GM13976 (cell line): ENCODE measurements at regions not wholly inside any gene's neighbourhood (a gene's known extent, or its start where the extent isn't known, plus 50 kb on each side); places are given as distances from the start of the nearest gene placed in this dataset.

Source experiments
- DNase-seq: peaks from one replicate; pipeline ENCODE4 v3.0.0; 2012; ENCODE audit warnings: low spot score
- CTCF ChIP-seq: IDR thresholded peaks from 2 replicates; pipeline ENCODE4 v1.5.1; 2012; ENCODE audit warnings: borderline replicate concordance, mild to moderate bottlenecking; ENCODE audit not compliant: insufficient read depth; ENCODE audit errors: extremely low read depth, missing control alignments, control extremely low read depth
- in situ Hi-C: fragments of 300-500 bp; cut with MboI; formaldehyde crosslinking; loops from one replicate; pipeline ENCODE4 v1.12.0; 2022; ENCODE audit warnings: low sequenced_read_pairs, mixed read lengths, inconsistent platforms; ENCODE audit not compliant: unreplicated experiment

- no peak for TF ChIP-seq CTCF
- in situ Hi-C loops: no loop called here
- no peak for DNase-seq
Observed at GRCh38 chr16:9169094-9169493, 77.7 kb downstream of the HAPSTR1 start.

GRCh38 chr16:9170470-9170869, 79.0 kb downstream of the HAPSTR1 start:
- TF ChIP-seq CTCF: no peak
- DNase-seq: no peak
- in situ Hi-C loops: no loop called here

- DNase-seq: no peak
- in situ Hi-C loops: no loop called here
- no peak for TF ChIP-seq CTCF
Observed at GRCh38 chr16:9176547-9177418, 85.3 kb downstream of the HAPSTR1 start.

- no peak for DNase-seq
- TF ChIP-seq CTCF: no peak
- in situ Hi-C loops: no loop called here
Observed at GRCh38 chr16:9177861-9178260, 86.4 kb downstream of the HAPSTR1 start.

GRCh38 chr16:9183682-9184353, 92.4 kb downstream of the HAPSTR1 start:
- TF ChIP-seq CTCF: no peak
- in situ Hi-C loops: no loop called here
- DNase-seq: no peak

GRCh38 chr16:9184354-9184690, 92.9 kb downstream of the HAPSTR1 start:
- no peak for DNase-seq
- in situ Hi-C loops: no loop called here
- no peak for TF ChIP-seq CTCF

- no peak for DNase-seq
- no peak for TF ChIP-seq CTCF
- in situ Hi-C loops: no loop called here
Observed at GRCh38 chr16:9185381-9185780, 93.9 kb downstream of the HAPSTR1 start.
